GM23248 (cell line): ENCODE measurements at regions not wholly inside any gene's neighbourhood (a gene's known extent, or its start where the extent isn't known, plus 50 kb on each side); places are given as distances from the start of the nearest gene placed in this dataset.
"Not testable (repeated sequence)": the region's sequence is repeated elsewhere in the genome, so short reads cannot be mapped to it uniquely, and the experiment has no call there.

Experiments used
- EZH2 ChIP-seq: fragments of 200-600 bp; sonication (generic); IDR thresholded peaks from 2 replicates; pipeline ENCODE4 v1.6.1; 2018; ENCODE audit warnings: antibody characterized with exemption, mild to moderate bottlenecking; ENCODE audit not compliant: insufficient read depth, poor library complexity, severe bottlenecking
- EZH2phosphoT487 ChIP-seq: fragments of 200-600 bp; sonication (generic); IDR thresholded peaks from 2 replicates; pipeline ENCODE4 v1.6.1; 2018; ENCODE audit warnings: antibody characterized with exemption, moderate library complexity, mild to moderate bottlenecking, low read depth; ENCODE audit not compliant: insufficient read depth

DNA sequence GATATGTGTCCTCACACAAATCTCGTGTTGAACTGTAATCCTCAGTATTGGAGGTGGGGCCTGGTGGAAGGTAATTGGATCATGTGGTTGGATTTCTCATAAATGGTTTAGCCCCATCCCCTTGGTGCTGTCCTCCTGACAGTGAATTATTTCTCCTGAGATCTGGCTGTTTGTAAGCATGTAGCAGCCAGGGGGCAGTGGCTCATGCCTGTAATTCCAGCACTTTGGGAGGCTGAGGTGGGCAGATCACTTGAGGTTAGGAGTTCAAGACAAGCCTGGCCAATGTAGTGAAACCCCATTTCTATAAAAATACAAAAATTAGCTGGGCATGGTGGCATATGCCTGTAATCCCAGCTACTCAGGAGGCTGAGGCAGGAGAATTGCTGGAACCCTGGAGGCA is 999.0 kb downstream of the DNAH5 start:
- not testable (repeated sequence) for TF ChIP-seq EZH2phosphoT487, EZH2
